ENCODE measurements at regions not wholly inside any gene's neighbourhood (a gene's known extent, or its start where the extent isn't known, plus 50 kb on each side); places are given as distances from the start of the nearest gene placed in this dataset.
A peak's percentile ranks its signal among the peaks of the same experiment; 100 is the strongest.
"Not testable (repeated sequence)": the region's sequence is repeated elsewhere in the genome, so short reads cannot be mapped to it uniquely, and the experiment has no call there.

DNA sequence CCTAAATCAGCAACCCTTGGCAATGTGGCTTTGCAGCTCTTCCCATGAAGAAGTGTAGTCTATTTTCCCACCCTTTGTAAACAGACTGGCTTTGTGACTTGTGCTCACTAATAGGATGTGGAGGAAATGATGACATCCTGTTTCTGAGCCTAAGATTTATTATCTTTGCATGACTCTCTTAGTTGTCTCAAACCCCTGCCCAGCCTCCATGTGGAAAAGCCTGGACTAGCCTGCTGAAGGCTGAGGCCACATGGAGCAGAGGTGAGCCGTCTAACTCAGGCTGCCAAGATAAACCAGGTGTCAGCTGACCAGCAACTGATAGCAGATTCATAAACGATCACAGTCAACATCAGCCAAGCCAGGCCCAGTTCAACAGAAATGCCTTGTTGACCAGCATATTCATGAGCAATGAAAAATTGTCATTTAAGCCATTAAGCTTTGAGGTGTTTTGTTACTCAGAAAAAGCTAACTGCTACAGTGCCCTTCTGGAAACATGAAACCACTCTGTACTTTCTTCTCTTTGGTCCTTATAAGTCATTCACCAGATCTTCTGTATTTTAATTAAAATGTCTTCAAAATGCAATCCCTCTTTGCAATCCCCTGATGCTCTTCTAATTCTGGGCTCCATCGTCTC is 586.3 kb upstream of the ANKRD30A start:
- DNase-seq = no peak

DNA sequence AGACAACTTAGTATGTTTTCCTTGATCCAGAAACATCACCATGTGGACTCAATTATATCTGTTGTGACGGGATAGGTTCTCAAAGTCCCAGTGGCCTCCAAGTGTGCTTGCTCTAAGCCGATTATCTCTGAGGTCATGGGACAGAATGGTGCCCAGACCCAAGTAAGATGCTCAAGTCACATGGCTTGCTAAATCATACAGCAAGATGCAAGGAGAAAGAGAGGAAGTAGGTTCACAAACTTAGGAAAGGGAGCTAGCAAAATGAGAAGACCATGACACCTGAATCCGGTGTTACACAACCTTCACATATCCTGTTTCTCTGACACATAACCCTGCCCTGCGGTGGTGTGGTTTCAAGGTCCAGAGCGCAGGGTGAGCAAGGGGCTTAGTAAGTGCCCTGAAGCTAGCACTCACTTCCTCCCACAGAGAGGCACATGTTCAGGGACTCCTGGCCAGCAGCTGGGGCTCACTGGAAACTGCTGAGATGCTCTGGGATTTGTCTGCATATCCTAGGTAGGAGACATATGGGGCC is 590.9 kb upstream of the ANKRD30A start:
- DNase-seq = peak; percentile 33 to 58

DNA sequence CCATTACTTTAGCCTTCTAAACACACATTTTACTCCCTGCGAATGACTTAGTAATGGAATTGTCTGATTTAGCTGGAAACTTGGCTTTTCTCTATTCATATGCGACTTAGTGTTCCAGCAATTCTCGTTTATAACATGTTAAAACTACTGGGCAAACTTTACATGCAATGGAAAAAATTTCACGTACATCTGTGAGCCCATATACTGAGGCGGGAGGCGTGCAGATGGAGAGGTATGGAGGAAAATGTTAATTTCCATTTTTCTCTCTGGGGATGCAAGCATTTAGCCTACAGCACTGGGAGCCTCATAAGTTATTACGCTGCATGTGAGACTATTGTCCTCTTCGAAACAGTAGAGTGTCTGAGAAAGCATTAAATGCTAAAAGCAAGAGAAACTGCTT is 591.5 kb upstream of the ANKRD30A start:
- no peak for DNase-seq

DNA sequence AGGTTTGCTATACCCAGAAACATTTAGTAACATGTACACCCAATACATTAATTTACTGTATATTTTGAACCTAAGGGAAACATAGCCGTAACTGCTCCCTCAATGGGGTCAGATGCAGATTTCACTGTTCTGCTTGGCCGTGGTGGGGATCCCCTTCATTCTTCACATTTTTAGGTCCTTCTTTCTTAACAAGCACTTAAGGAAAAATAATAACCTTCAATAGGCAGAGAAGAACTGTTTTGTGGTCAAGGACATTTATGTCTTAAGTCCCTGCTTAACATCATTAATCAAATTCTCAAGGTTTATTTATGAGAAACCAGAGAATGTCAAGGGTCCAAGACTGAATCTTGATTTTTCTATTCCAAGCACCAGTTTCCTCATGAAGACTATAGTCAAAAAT is 592.1 kb upstream of the ANKRD30A start:
- no peak for DNase-seq

DNA sequence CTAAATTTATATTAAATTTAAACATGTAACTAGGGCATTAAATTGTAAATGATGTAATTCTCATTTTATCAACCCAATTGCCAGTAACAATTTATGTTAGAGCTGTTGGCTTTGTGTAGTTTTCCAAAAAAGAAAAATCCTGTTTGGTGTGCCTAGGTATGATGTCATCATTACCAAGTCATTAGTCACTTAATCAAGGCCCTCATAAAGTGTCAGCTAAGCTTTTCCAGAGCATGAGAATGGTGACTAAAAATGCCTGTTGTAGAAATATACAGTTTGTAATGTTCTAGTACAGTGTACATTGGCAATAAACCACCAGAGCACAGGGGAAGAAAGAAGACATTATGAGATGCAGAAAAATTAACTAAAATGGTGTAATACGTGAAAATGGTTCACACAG is 593.8 kb upstream of the ANKRD30A start:
- no peak for DNase-seq

DNA sequence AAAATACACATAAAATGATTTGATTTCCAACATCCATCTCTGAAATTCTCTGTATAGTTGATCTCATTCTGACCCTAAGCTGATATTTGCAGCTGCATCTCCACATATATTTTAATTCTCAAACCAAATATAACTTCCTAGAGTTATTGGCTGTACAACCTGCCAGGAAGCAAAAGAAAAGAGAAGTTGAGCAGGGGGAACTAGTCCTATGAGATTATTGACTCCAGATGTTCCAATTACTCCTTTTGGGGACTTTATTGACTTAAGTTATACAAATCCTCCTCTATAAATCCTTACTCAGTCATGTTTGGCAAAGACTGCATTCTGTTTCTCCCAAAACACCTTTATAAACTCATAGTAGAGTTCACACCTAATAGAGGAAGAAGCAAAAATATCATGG is 599.4 kb upstream of the ANKRD30A start:
- DNase-seq = no peak

DNA sequence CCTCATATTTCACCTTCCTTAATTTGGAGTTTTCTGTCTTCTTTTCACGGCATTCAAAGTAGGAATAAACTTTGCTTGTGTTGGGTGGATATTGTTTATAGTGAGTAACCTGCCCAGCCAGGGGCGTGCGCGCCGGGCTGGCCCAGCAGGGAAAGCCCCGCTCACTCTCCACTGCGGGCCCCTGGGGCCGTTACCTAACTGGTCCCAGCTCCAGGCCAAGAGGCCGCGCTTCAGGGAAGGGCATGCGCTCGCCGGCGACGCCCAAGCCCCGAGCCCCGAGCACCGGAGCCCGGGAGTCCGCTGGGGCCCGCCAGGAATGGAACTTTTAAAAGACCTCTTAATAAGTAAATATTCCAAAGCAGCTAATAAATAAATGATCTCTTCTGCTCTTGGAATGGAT is 601.3 kb upstream of the ANKRD30A start:
- not testable (repeated sequence) for DNase-seq

DNA sequence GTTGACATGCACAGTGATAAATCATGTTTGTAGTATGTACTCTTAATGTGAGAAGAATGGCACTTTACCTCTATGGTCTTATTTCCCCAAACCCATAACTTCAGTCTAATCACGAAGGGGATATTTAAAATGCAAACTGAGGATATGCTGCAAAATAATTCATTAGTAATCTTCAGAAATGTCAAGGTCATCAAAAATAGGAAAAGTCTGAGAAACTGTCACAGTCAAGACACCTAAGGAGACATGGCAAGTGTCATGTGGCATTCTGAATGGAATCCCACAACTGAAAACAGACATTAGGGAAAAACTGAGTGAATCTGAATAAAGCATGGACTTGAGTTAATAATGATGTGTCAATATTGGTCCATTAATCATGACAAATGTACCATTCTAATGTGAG is 605.5 kb upstream of the ANKRD30A start:
- DNase-seq = no peak

DNA sequence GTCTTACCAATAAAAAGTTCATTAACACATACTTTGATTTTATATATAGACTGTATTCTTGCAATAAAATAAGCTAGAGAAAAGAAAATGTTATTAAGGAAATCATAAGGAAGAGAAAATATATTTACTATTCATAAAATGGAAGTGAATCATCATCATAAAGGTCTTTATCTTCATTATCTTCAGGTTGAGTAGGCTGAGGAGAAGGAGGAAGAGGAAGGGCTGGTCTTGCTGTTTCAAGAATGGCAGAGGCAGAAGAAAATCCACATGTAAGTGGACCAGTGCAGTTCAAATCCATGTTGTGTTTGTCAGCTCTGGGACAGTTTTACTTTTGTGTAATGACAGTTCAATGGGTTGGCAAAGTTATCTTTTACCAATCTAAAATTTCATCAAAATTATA is 609.1 kb upstream of the ANKRD30A start:
- DNase-seq = no peak

DNA sequence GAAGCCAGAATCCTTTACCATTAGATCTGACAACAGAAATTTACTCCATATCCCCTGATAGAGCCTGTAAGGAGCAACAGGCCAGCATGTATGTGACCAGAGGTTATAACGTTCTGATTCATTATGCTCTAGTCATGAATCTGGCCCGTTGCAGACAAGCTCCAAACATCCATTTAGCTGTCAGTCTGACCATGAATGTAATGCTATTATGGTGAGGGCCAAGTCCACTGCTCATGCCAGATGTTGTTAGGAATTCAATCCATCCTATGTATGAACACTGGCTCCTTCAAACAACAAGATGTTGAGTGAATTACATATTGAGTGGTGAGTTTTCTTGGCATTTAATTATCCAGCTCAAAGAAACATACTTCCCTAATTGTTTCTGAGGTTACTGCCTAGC is 610.1 kb upstream of the ANKRD30A start:
- no peak for DNase-seq

DNA sequence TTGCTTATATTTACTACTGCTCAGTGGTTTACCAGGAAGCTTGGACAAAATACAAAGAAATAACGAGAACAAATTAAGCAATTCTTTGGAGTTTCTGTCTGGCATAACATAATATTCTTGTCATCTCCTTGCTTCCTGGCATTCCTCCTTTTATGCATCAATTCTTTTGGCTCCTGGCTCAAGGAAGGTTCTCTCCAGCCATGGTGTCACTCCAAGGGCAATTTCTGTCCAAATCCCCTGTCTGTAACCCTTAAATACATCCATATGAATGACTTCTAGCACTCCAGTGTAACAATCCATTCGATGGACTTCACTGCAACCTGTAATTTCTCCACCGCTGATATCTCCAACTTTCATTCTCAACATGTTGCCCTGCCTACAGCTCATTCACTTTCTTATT is 617.7 kb upstream of the ANKRD30A start:
- DNase-seq = no peak

DNA sequence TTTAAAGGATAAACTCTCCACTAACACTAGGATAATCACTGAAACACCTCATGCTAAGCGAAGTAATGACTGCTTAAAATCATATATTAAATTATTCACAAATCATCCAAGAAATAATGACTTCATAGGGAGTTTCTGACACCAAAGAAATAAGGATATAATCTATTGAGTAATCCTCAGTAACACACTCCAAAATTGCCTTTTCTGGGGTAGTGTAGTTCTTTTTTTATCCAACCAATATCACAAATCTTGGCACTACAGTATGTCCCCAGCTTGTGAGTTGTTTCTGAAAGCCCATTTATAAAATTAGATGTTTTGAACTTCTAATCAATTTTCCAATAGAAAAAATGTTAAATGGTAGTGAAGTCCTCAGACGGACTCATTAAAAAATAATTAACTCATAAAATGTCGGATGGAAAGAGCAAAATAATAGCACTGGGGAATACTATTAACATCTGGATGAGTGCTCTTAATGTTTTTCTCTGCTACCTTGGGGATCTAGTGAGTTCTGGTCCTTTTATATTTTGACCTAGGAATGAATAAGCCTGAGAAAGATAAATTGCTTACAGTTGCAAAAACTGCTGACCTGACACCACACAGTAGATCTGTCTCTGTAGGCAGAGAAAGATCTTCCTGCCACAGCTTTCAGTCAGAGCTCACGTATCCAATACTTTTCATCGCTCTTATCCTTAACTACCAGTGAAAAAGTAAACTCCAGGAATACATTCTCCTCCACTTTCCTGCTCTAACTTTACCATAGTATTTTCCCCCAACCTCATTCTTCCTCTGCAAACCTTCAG is 618.5 kb upstream of the ANKRD30A start:
- no peak for DNase-seq

DNA sequence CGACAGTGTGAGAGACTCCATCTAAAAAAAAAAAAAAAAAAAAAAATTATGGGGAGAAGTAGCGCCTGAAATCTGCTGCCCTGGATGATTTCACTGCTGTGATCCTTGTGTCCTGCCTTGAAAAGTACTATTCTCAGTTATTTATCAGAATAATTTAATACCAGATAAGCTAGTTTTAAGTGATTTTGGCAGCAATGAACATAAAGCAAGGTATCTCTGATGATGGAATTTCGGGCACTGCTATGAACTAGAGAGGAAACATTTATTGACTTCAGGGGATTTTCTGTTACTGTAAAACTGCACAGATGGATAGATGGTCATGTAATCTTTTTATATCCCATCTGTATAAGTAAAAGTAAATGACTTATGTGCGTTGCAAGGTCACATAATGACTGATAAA is 619.1 kb upstream of the ANKRD30A start:
- DNase-seq = no peak

DNA sequence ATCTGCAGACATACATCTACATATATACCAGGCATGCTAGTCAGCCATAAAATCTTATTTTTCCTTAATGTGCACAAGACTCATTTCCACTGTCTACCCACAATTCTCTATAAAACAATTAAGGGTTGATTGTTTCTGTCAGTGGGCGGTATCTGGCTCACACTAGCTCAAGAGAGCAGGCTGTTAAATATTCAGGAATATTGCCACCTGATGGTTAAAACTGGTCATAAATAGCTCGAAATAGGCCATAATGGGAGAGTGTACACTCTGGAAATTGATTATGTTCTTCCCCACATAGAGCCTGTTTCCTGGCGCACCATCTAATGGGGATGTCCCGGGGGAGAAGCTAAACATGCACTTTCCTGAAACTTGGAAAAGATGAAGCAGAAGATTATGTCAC is 620.6 kb upstream of the ANKRD30A start:
- no peak for DNase-seq

DNA sequence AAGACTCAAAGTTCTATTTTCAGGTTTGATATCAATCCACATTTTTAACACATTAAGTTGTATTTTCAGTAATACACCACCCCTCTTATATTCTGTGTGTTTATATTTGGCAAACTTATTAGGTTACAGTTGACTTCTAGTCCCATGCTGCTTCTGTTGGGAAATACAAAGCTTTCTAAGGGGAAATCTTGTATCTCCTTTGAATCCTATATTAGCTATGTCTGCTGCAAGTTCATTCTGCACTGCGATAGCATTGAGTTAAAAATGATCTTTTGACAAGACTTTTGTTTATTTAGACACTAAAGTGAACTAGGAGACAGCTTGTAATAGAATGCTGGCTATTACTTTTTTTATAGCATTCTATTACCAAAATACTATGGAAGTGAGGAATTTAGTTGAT is 625.1 kb upstream of the ANKRD30A start:
- DNase-seq = no peak

DNA sequence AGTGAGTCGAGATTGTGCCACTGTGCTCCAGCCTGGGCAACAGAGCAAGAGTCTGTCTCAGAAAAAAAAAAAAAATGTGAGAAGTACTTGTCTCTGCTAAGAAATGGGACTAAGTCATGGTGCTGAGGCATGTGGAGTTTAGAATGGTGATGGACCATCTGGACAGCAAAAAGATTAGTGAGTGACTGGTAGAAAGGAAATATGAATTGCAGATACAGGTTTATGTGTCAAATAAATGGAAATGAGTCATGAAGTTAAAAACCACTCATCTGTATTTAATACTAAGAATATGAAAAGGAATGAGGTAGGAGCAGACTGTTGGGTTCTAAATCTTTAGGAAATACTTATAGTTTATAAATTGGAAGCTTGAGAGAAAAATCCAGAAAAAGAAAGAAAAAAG is 625.7 kb upstream of the ANKRD30A start:
- DNase-seq = no peak

DNA sequence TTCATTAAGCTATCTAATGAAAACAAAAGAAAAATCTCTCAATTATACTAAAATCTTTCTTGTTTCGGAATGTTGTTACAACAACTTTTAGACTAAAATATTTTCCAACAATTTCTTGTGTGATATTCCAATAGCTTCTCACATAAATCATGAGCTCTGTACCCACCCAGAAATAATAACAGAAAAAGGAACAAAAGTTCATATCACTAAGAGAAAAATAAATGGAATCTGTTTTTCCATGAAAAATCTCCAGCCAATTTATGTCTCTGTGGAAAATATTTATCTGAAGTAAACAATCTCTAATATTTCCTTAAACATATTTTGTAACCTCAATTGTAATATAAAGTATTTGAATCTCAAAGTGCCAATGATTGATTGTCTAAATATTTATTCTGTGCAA is 628.6 kb upstream of the ANKRD30A start:
- DNase-seq = no peak

DNA sequence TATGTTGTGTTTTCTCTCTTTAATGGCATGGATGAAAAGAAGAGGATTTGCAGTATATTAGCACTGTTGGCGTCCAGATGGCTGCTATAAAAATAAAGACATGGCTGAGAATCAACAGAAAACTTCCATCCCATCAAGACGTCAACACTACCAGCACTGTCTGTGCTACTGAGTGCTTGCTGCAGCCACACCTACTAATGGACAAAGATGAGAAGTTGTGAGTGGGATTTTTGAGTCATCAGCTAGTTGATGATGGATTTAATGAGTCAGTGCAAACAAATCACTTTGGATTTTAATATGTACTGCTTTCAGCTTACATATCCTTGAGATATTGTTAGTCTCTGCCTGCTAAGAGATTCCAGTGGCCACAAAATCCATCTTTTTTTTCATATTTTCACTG is 631.0 kb upstream of the ANKRD30A start:
- DNase-seq = no peak

DNA sequence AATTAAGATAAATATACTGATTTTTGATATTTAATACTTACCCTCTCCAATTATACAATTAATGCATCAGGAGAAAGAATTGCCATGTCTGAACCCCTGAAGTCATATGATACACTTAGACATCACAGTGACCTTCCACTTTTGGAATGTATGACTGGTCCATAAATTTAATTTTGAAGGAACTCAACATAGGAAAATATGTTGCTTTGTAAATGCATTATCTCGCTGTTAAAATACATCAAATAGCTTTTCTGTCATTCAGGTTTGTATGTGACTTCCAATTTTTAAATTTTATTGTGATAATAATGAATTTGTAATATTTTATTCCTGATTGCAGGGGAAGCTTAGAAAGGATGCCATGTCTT is 631.9 kb upstream of the ANKRD30A start:
- no peak for DNase-seq

DNA sequence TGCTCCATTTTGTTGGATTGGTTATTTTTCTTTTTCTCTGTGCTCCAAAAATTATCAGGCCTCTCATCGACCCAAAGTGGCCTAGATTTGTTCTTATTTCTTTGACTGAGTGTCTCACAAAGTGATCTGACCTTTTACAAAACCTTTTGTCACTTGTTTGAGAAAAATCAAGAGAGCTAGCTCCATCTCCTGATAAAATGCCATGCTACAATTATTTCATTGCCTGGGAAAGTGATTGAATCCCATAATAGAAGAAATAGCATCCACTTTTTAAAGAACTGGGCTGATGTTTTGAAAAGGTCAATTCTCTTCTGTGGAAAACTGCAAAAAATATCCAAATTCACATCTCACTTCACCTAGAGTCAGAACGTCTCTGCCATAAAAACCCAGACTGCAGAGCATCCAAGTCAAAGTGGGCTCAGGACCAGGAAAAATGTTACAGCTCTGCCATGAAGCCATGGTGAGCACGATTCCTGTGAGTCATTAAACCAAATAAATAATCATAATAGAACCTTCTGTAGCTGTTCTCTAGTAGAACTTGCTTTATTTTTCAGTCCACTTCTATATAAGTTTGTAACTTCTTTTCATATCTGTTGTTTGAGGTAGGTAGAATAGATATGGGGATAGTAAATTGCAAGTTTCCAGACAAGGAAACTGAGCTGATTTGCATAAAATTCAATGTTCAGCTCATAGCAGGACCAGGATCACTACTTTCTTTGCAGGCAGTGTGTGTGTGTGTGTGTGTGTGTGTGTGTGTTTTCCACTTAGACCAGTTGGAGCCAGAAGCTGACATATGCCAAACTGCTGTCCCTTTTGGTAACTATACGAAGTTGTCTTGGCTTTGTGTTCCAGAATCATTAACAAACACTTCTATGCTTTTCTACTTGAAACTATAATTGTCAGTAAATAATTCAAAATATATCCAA is 632.5 kb upstream of the ANKRD30A start:
- no peak for DNase-seq

DNA sequence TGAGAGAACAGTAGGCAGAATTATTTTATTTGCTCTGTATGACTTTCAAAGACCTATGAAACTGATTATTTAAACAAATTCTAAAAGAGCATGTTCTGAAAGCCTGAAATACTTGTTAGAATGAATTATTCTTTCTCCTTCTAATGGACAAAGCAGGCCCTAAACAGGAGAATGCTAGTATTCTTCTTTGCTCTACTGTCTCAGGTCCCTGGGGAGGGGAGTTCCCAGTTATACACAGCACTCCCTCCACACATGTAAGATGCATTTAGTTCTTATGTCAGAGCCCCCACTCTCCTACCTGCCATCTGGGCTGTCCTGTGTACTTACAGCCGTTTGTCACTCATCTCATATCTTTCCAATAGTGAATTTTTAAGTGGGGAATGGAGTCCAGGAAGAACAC is 633.5 kb upstream of the ANKRD30A start:
- no peak for DNase-seq

DNA sequence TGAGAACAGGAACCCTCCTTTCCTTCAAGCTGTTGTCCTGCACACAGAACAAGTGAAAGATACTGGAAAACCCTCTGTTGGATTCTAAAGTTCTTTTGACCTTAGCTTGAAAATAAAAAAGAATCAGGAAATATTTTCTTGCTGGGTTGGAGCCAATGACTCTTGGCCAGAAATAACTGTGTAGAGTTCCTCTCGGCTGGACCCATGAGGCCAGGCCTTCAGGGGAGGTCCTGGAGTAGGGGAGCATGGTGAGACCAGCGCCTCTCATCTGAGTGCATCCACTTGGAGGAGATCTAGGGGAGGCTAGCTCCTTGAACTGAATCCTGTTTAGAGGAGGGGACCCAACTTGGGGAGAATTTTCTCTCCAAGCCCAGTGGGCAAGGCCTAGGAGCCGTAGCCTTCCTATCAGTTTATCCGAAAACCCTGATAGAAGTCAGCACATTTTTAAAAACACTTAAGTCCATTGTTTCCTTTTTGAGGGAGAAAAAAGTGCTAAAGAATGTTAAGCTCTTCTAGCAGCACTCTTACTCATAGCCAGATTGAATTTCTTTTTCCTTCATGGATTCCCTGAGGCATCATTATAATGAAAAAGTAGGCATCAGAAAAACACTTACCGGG is 635.7 kb upstream of the ANKRD30A start:
- DNase-seq = no peak

DNA sequence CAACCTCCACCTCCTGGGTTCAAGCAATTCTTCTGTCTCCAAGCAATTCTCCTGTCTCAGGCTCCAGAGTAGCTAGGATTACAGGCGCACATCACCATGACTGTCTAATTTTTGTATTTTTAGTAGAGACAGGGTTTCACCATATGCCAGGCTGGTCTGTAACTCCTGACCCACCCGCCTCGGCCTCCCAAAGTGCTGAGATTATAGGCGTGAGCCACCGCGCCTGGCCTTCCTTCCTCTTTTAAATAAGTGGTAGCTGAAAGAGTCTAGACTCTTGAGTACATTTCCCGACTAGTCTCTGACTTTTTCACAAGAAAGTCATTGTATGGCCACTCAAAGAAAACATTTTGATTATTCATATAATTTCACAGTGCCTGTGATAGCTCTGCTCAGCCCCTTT is 636.2 kb upstream of the ANKRD30A start:
- no peak for DNase-seq

Data from AML-193 (cell line).